ENCODE measurements at regions not wholly inside any gene's neighbourhood (a gene's known extent, or its start where the extent isn't known, plus 50 kb on each side); places are given as distances from the start of the nearest gene placed in this dataset.
A peak's percentile ranks its signal among the peaks of the same experiment; 100 is the strongest.

DNA sequence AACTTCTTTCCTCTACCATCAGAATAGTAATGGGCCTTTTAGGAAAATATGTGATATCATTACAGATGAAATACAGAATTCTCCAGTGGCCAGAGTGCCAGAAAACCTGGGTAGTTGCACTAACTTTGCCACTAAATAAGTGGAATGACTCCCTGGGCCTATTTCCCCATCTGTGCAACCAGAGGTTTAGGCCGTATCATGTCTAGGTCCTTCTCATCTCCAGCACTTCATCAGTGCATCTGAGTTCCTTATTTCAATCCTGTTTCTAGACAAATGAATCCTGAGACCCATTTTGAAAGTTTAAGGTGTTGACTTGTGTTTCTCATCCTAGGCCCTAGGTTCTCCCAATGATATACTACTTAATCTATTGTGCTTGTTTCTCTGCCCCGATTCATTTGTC is 236.2 kb downstream of the CD83 start:
- SMC1A ChIA-PET (ENCODE audit: uncharacterized antibody, unreplicated experiment): interaction anchor here (0.9 kb wide), 2 partner anchors 17 to 1753 kb away, joined by 3 read pairs; no protein-coding TSS in a partner anchor
- in situ Hi-C loops (cut with MboI) (no loop called here), intact Hi-C loops (cut with micrococcal nuclease; ENCODE audit: unreplicated experiment) (no loop called here)
- no peak overlapping the region for H3K27ac ChIP-seq (ENCODE audit: control insufficient read depth, insufficient read depth)
- H3K4me2 ChIP-seq (ENCODE audit: control insufficient read depth, insufficient read depth): no peak overlapping the region
- H3K9ac ChIP-seq (ENCODE audit: control insufficient read depth, insufficient read depth, low read length): no peak overlapping the region
- DNase-seq (ENCODE audit: low read depth, low spot score) (no peak), FAIRE-seq (no peak), ATAC-seq (no peak)
- no peaks in the 10 kb centered on the region for H4K20me1 ChIP-seq (ENCODE audit: control insufficient read depth, insufficient read depth)
- POLR2A ChIA-PET: no interaction called here
- H3K27me3 ChIP-seq (replicated peaks in 1 of 2; ENCODE audit: control insufficient read depth in 2 of 2, insufficient read depth in 2 of 2, low read length in 1 of 2): no peaks in the 10 kb centered on the region
- RAD21 ChIA-PET (ENCODE audit: unreplicated experiment): no interaction called here
- no peak overlapping the region for H3K4me3 ChIP-seq
- H2AFZ ChIP-seq (ENCODE audit: control insufficient read depth, low read depth, low read length): no peak overlapping the region
- no TSS peak for BruUV-seq (replicated peaks)
- WGBS (ENCODE audit: insufficient coverage, insufficient replicate concordance, low lambda C conversion rate, missing lambda C conversion rate): 91% methylated on average over 2 of the region's 2 CpGs
- no peaks in the 10 kb centered on the region for H3K36me3 ChIP-seq (ENCODE audit: control insufficient read depth in 2 of 2, insufficient read depth in 2 of 2, low read length in 1 of 2)
- TF ChIP-seq NR2F1 (conservative IDR thresholded peaks at IDR 0.05): no peak
- H3K79me2 ChIP-seq (ENCODE audit: control insufficient read depth, insufficient read depth, low read length): no peaks in the 10 kb centered on the region
- CTCF ChIA-PET: no interaction called here
- H3K9me3 ChIP-seq (replicated peaks; ENCODE audit: control insufficient read depth, insufficient read depth, low read length): peaks cover 2% of the 10 kb centered on the region; the same call in 1 of the 3 replicates
- H3K4me1 ChIP-seq (ENCODE audit: control insufficient read depth, insufficient read depth, low read length): no peaks in the 10 kb centered on the region

GRCh38 chr6:14354919-14355572 is 237.5 kb downstream of the CD83 start:
- Histone ChIP-seq H3K27ac (ENCODE audit: control insufficient read depth, insufficient read depth) (no peak overlapping the region), H3K4me3 (no peak overlapping the region), H3K36me3 (ENCODE audit: control insufficient read depth in 2 of 2, insufficient read depth in 2 of 2, low read length in 1 of 2) (no peaks in the 10 kb centered on the region), H2AFZ (ENCODE audit: control insufficient read depth, low read depth, low read length) (no peak overlapping the region), H4K20me1 (ENCODE audit: control insufficient read depth, insufficient read depth) (no peaks in the 10 kb centered on the region), H3K27me3 (replicated peaks in 1 of 2; ENCODE audit: control insufficient read depth in 2 of 2, insufficient read depth in 2 of 2, low read length in 1 of 2) (no peaks in the 10 kb centered on the region), H3K9ac (ENCODE audit: control insufficient read depth, insufficient read depth, low read length) (no peak overlapping the region), H3K79me2 (ENCODE audit: control insufficient read depth, insufficient read depth, low read length) (no peaks in the 10 kb centered on the region), H3K4me1 (ENCODE audit: control insufficient read depth, insufficient read depth, low read length) (no peaks in the 10 kb centered on the region), H3K4me2 (ENCODE audit: control insufficient read depth, insufficient read depth) (no peak overlapping the region), H3K9me3 (replicated peaks; ENCODE audit: control insufficient read depth, insufficient read depth, low read length) (peaks cover 2% of the 10 kb centered on the region; the same call in 1 of the 3 replicates)
- intact Hi-C loops (cut with micrococcal nuclease; ENCODE audit: unreplicated experiment) (no loop called here), in situ Hi-C loops (cut with MboI) (no loop called here)
- no peak for FAIRE-seq
- ChIA-PET RAD21 (ENCODE audit: unreplicated experiment) (no interaction called here), POLR2A (no interaction called here), SMC1A (ENCODE audit: uncharacterized antibody, unreplicated experiment) (interaction anchor here (0.9 kb wide), 1 partner anchor 16 kb away, joined by 3 read pairs; no protein-coding TSS in a partner anchor), CTCF (no interaction called here)
- 47% methylated on average over 5 of the region's 5 CpGs for WGBS (ENCODE audit: insufficient coverage, insufficient replicate concordance, low lambda C conversion rate, missing lambda C conversion rate)
- no TSS peak for BruUV-seq (replicated peaks)
- DNase-seq (ENCODE audit: low read depth, low spot score): no peak
- no peak for ATAC-seq
- TF ChIP-seq IKZF2 (IDR thresholded peaks at IDR 0.05) (no peak), RUNX3 (IDR thresholded peaks at IDR 0.05; ENCODE audit: low read length) (peak; percentile 74), TCF7 (IDR thresholded peaks at IDR 0.05; ENCODE audit: borderline replicate concordance) (no peak), ZNF274 (IDR thresholded peaks at IDR 0.05; ENCODE audit: insufficient read depth, insufficient read length) (no peak)

Data from GM12878 (cell line).